ENCODE measurements at regions not wholly inside any gene's neighbourhood (a gene's known extent, or its start where the extent isn't known, plus 50 kb on each side); places are given as distances from the start of the nearest gene placed in this dataset.

DNA sequence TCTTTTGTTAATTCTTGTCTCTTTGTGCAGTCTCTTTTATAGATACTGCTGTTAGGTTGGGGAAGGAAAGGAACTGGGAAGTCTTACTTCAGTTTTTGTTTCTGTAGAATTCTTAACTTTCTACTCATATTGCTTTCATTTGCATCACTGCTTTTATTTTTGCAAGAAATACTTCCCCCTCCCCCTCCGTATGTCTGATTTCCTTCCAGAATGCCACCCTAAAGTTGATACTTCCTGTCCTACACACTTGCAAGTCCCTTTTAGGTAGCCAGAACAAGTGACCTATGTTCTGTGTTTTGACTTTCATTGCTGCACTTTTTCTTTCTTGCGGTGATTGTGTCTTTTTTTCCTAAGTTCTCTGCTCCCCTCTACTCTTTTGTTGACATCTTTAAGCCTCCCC is 477.4 kb downstream of the RSL24D1 start:
- no peak for DNase-seq

DNA sequence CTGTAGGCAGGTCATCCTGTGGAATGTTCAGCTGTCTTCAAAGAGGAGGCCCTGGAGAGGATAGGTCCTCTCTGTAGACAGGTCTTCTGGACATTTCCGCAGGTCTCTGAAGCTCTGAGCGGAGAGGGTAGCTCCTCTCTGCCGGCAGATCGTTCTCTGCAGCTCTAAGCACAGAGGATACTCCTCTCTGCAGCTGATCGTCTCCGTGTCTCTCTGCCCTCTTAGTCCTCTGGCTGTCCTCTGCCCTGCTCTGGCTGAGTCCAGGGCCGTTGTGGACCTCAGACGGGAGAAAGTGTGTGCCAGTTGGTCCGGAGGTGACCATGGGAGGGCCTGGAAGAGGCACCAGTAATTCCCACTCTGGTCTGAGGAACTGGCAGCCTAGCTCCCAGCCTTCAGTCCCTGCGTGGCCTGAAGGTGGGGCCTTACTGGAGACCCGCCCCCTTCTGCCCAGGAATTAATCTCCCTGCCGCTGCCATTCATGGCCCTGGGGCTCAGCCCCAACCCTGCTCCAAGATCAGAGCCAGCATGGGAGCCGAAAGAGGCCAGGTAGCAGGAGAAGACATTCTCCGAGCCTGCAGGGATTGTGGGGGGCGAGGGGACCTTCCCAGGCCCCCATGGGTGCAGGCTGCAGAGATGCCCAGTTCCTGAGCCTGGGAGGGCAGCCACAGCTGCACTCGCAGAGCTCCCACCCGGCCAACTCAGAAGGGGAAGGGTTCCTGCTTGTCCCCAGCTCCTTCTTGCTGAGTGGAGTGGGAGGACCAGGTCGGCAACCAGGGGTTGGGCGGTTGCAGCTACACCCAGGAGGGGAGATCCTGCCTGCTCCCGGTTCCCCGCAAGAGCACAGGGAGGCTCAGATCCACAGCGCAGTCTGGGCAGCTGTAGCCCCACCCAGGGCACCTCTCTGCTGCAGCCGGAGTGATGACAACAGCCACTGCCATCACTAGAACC is 488.7 kb downstream of the RSL24D1 start:
- no peak for DNase-seq

DNA sequence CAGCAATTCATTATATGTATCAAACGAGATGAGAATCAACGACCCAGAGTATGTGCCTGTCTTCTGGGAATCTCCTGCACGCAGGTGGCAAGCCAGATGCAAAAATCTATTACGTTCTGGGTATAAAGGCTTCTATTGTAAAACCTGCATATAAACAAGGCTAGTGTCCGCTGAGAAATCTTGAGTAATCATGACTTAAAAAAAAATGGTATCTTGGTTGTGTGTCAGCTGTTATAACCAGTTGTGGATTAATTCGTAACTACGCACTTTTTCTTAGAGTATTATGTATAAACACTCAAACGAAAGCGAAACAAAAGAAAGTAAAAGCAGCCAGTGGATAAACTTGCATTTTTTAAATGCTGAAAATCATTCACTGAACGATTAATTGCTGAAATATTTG is 509.1 kb downstream of the RSL24D1 start:
- DNase-seq, result no peak
